ENCODE measurements at regions not wholly inside any gene's neighbourhood (a gene's known extent, or its start where the extent isn't known, plus 50 kb on each side); places are given as distances from the start of the nearest gene placed in this dataset.
A peak's percentile ranks its signal among the peaks of the same experiment; 100 is the strongest.

GRCh38 chr6:14470101-14470500 lies 352.5 kb downstream of the CD83 start:
- Histone ChIP-seq H3K4me1 (ENCODE audit: control insufficient read depth in 2 of 2, insufficient read depth in 1 of 2, low read depth in 1 of 2, low read length in 2 of 2) (no peaks in the 10 kb centered on the region), H4K91ac (ENCODE audit: low read depth, low read length, poor library complexity) (no peak overlapping the region), H3K79me1 (ENCODE audit: low read depth, low read length) (no peaks in the 10 kb centered on the region), H3K14ac (ENCODE audit: low read length) (no peak overlapping the region), H2BK15ac (ENCODE audit: low read length) (no peak overlapping the region), H4K8ac (ENCODE audit: low read depth, low read length) (no peak overlapping the region), H3K4ac (ENCODE audit: low read length) (no peak overlapping the region), H2BK12ac (ENCODE audit: low read length) (no peak overlapping the region), H3K27ac (replicated peaks; ENCODE audit: low read length) (no peak overlapping the region), H2BK120ac (ENCODE audit: low read depth, low read length) (no peak overlapping the region), H3K4me2 (ENCODE audit: insufficient read depth, low read length, poor library complexity, severe bottlenecking) (no peak overlapping the region), H3K18ac (ENCODE audit: low read length) (no peak overlapping the region), H3K9me3 (replicated peaks in 1 of 2; ENCODE audit: control insufficient read depth in 2 of 2, insufficient read depth in 1 of 2, low read depth in 1 of 2, low read length in 2 of 2) (peaks cover 0 to 7% of the 10 kb centered on the region in 2 donors), H2AFZ (ENCODE audit: low read length) (no peak overlapping the region), H3K23ac (ENCODE audit: low read depth, low read length, poor library complexity) (no peak overlapping the region), H3K9ac (ENCODE audit: low read depth, low read length, poor library complexity) (no peak overlapping the region), H3K4me3 (ENCODE audit: low read length in 2 of 2) (no peak overlapping the region), H2AK5ac (ENCODE audit: low read depth, low read length) (no peak overlapping the region), H3K36me3 (replicated peaks in 1 of 2; ENCODE audit: control insufficient read depth in 2 of 2, insufficient read depth in 2 of 2, low read length in 2 of 2) (no peaks in the 10 kb centered on the region), H3K27me3 (ENCODE audit: control insufficient read depth in 3 of 3, insufficient read depth in 3 of 3, low read depth in 1 of 3, low read length in 3 of 3) (no peaks in the 10 kb centered on the region), H2BK5ac (ENCODE audit: low read length) (no peak overlapping the region)
- WGBS, 2 donors (ENCODE audit: extremely low coverage in 2 of 2, insufficient read length in 2 of 2, insufficient replicate concordance in 1 of 2): no CpG with 5 or more reads among the region's 3 CpGs
- DNase-seq (ENCODE audit: low spot score): no peak

DNA sequence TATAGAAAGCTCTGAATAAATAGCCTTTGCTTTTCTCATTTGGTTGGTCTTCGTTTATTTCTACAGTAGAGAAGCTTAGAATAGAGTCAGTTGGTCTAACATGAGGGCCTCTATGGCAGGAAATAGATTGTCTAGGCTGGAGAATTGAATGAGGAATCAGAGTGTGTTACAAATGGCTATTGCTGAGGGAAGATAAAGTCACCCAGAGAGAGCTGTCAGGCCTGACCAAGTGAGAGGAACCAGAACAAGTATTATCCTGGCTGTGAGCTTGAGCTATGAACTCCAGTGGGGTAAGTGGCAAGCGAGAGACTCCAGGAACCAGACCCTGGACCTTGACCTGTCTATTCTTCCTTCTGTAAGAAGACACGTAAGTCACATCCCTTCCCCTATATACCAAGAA lies 353.1 kb downstream of the CD83 start:
- H3K4me2 ChIP-seq (ENCODE audit: insufficient read depth, low read length, poor library complexity, severe bottlenecking): no peak overlapping the region
- peaks cover 0 to 6% of the 10 kb centered on the region in 2 donors for H3K9me3 ChIP-seq (replicated peaks in 1 of 2; ENCODE audit: control insufficient read depth in 2 of 2, insufficient read depth in 1 of 2, low read depth in 1 of 2, low read length in 2 of 2)
- H2AFZ ChIP-seq (ENCODE audit: low read length): no peak overlapping the region
- H3K9ac ChIP-seq (ENCODE audit: low read depth, low read length, poor library complexity): no peak overlapping the region
- H2BK120ac ChIP-seq (ENCODE audit: low read depth, low read length): no peak overlapping the region
- whole genome bisulfite sequencing, 2 donors (ENCODE audit: extremely low coverage in 2 of 2, insufficient read length in 2 of 2, insufficient replicate concordance in 1 of 2): no CpG with 5 or more reads among the region's 3 CpGs
- no peaks in the 10 kb centered on the region for H3K79me1 ChIP-seq (ENCODE audit: low read depth, low read length)
- no peak overlapping the region for H3K14ac ChIP-seq (ENCODE audit: low read length)
- no peak overlapping the region for H2BK12ac ChIP-seq (ENCODE audit: low read length)
- H4K8ac ChIP-seq (ENCODE audit: low read depth, low read length): no peak overlapping the region
- H3K27me3 ChIP-seq (ENCODE audit: control insufficient read depth in 3 of 3, insufficient read depth in 3 of 3, low read depth in 1 of 3, low read length in 3 of 3): no peaks in the 10 kb centered on the region
- no peaks in the 10 kb centered on the region for H3K4me1 ChIP-seq (ENCODE audit: control insufficient read depth in 2 of 2, insufficient read depth in 1 of 2, low read depth in 1 of 2, low read length in 2 of 2)
- no peak overlapping the region for H3K18ac ChIP-seq (ENCODE audit: low read length)
- DNase-seq (ENCODE audit: low spot score): no peak
- no peak overlapping the region for H4K91ac ChIP-seq (ENCODE audit: low read depth, low read length, poor library complexity)
- no peak overlapping the region for H3K23ac ChIP-seq (ENCODE audit: low read depth, low read length, poor library complexity)
- no peak overlapping the region for H2BK15ac ChIP-seq (ENCODE audit: low read length)
- H3K27ac ChIP-seq (replicated peaks; ENCODE audit: low read length): no peak overlapping the region
- H3K36me3 ChIP-seq (replicated peaks in 1 of 2; ENCODE audit: control insufficient read depth in 2 of 2, insufficient read depth in 2 of 2, low read length in 2 of 2): no peaks in the 10 kb centered on the region
- H3K4me3 ChIP-seq (ENCODE audit: low read length in 2 of 2): no peak overlapping the region
- no peak overlapping the region for H2BK5ac ChIP-seq (ENCODE audit: low read length)
- no peak overlapping the region for H3K4ac ChIP-seq (ENCODE audit: low read length)
- H2AK5ac ChIP-seq (ENCODE audit: low read depth, low read length): no peak overlapping the region

GRCh38 chr6:14472255-14472985 lies 354.8 kb downstream of the CD83 start:
- DNase-seq (ENCODE audit: low spot score): no peak
- no CpG with 5 or more reads among the region's 3 CpGs for whole genome bisulfite sequencing, 2 donors (ENCODE audit: extremely low coverage in 2 of 2, insufficient read length in 2 of 2, insufficient replicate concordance in 1 of 2)
- Histone ChIP-seq H4K8ac (ENCODE audit: low read depth, low read length) (no peak overlapping the region), H3K79me1 (ENCODE audit: low read depth, low read length) (no peaks in the 10 kb centered on the region), H2BK120ac (ENCODE audit: low read depth, low read length) (no peak overlapping the region), H3K27ac (replicated peaks; ENCODE audit: low read length) (no peak overlapping the region), H3K4me3 (ENCODE audit: low read length in 2 of 2) (no peak overlapping the region), H3K23ac (ENCODE audit: low read depth, low read length, poor library complexity) (no peak overlapping the region), H3K4me2 (ENCODE audit: insufficient read depth, low read length, poor library complexity, severe bottlenecking) (no peak overlapping the region), H2AFZ (ENCODE audit: low read length) (no peak overlapping the region), H3K27me3 (ENCODE audit: control insufficient read depth in 3 of 3, insufficient read depth in 3 of 3, low read depth in 1 of 3, low read length in 3 of 3) (no peaks in the 10 kb centered on the region), H2BK5ac (ENCODE audit: low read length) (no peak overlapping the region), H2AK5ac (ENCODE audit: low read depth, low read length) (no peak overlapping the region), H2BK12ac (ENCODE audit: low read length) (no peak overlapping the region), H3K9ac (ENCODE audit: low read depth, low read length, poor library complexity) (no peak overlapping the region), H2BK15ac (ENCODE audit: low read length) (no peak overlapping the region), H3K4me1 (ENCODE audit: control insufficient read depth in 2 of 2, insufficient read depth in 1 of 2, low read depth in 1 of 2, low read length in 2 of 2) (peaks cover 0 to 2% of the 10 kb centered on the region in 2 donors), H3K9me3 (replicated peaks in 1 of 2; ENCODE audit: control insufficient read depth in 2 of 2, insufficient read depth in 1 of 2, low read depth in 1 of 2, low read length in 2 of 2) (peaks cover 0 to 6% of the 10 kb centered on the region in 2 donors), H3K4ac (ENCODE audit: low read length) (no peak overlapping the region), H3K36me3 (replicated peaks in 1 of 2; ENCODE audit: control insufficient read depth in 2 of 2, insufficient read depth in 2 of 2, low read length in 2 of 2) (no peaks in the 10 kb centered on the region), H4K91ac (ENCODE audit: low read depth, low read length, poor library complexity) (no peak overlapping the region), H3K18ac (ENCODE audit: low read length) (no peak overlapping the region), H3K14ac (ENCODE audit: low read length) (no peak overlapping the region)

DNA sequence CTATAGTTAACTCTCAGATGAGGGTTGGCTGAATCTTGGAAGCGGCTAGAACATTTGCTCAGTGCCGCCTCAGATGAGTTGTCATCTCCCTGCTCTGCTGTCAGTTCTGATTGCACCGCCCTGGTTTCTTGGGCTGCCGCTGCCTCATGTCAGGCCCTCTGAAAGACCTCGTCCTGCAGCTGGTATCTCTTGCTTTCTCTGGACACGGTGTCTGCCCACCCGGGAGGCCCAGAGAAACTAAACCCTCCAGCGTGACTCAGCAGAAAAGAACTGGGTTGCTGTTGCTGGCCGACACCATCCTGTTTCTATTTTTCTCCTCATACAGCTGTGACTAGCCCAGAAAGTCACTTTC lies 355.4 kb downstream of the CD83 start:
- Histone ChIP-seq H3K4ac (ENCODE audit: low read length) (no peak overlapping the region), H4K8ac (ENCODE audit: low read depth, low read length) (no peak overlapping the region), H3K9ac (ENCODE audit: low read depth, low read length, poor library complexity) (no peak overlapping the region), H3K36me3 (replicated peaks in 1 of 2; ENCODE audit: control insufficient read depth in 2 of 2, insufficient read depth in 2 of 2, low read length in 2 of 2) (no peaks in the 10 kb centered on the region), H2AFZ (ENCODE audit: low read length) (no peak overlapping the region), H2AK5ac (ENCODE audit: low read depth, low read length) (no peak overlapping the region), H3K4me2 (ENCODE audit: insufficient read depth, low read length, poor library complexity, severe bottlenecking) (no peak overlapping the region), H4K91ac (ENCODE audit: low read depth, low read length, poor library complexity) (no peak overlapping the region), H3K18ac (ENCODE audit: low read length) (peak overlapping the region; percentile 31), H2BK5ac (ENCODE audit: low read length) (no peak overlapping the region), H3K14ac (ENCODE audit: low read length) (no peak overlapping the region), H2BK15ac (ENCODE audit: low read length) (no peak overlapping the region), H3K23ac (ENCODE audit: low read depth, low read length, poor library complexity) (no peak overlapping the region), H3K79me1 (ENCODE audit: low read depth, low read length) (no peaks in the 10 kb centered on the region), H3K4me1 (ENCODE audit: control insufficient read depth in 2 of 2, insufficient read depth in 1 of 2, low read depth in 1 of 2, low read length in 2 of 2) (peaks cover 0 to 2% of the 10 kb centered on the region in 2 donors), H3K27me3 (ENCODE audit: control insufficient read depth in 3 of 3, insufficient read depth in 3 of 3, low read depth in 1 of 3, low read length in 3 of 3) (no peaks in the 10 kb centered on the region), H2BK120ac (ENCODE audit: low read depth, low read length) (no peak overlapping the region), H3K27ac (replicated peaks; ENCODE audit: low read length) (no peak overlapping the region), H2BK12ac (ENCODE audit: low read length) (no peak overlapping the region), H3K9me3 (replicated peaks in 1 of 2; ENCODE audit: control insufficient read depth in 2 of 2, insufficient read depth in 1 of 2, low read depth in 1 of 2, low read length in 2 of 2) (peaks cover 0 to 6% of the 10 kb centered on the region in 2 donors), H3K4me3 (ENCODE audit: low read length in 2 of 2) (no peak overlapping the region)
- no CpG with 5 or more reads among the region's 9 CpGs for WGBS, 2 donors (ENCODE audit: extremely low coverage in 2 of 2, insufficient read length in 2 of 2, insufficient replicate concordance in 1 of 2)
- no peak for DNase-seq (ENCODE audit: low spot score)
